GM04503 (cell line): ENCODE measurements at regions not wholly inside any gene's neighbourhood (a gene's known extent, or its start where the extent isn't known, plus 50 kb on each side); places are given as distances from the start of the nearest gene placed in this dataset.
"Not testable (repeated sequence)": the region's sequence is repeated elsewhere in the genome, so short reads cannot be mapped to it uniquely, and the experiment has no call there.

Experiments
- DNase-seq: peaks from one replicate; pipeline ENCODE4 v3.0.0-alpha.2; 2012; ENCODE audit warnings: low read depth

DNA sequence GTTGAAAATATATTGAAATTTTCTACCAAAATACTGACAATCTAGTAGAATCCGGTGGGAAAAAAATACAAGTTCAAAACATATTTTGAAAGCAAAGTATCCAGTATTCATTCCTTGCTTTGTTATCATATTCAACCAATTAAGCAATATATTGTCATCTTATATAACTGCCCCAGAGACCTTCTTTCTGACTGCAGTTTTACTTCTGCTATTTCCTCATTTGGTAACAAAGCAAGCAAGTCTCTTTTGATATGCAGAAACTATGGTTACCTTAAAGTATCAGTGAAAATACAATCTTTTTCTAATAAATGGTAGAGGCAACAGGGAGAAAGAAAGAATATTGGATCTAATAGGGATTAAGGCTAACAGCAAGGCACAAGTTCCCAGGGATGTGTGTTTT lies 663.7 kb upstream of the MEF2C start:
- DNase-seq = no peak

DNA sequence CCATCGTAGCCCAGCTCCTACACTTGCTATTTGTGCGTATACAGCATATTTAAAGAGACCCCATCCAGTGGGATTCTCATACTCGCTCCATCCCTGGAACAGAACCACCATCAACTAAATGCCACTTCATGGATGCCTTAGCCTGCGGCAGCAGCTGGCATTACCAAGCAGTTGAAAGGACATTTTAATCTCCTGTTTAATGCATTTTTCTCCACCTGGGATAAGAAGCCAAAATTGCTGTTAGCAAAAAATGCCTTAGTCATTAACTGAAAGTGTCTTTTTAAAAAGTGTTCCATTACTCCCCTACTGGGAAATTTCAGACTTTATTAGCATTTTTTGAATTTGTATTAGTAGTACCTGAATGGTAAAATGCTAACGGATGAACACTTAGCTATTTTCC lies 662.6 kb upstream of the MEF2C start:
- DNase-seq = no peak

GRCh38 chr5:89545076-89545475 lies 662.1 kb upstream of the MEF2C start:
- no peak for DNase-seq

DNA sequence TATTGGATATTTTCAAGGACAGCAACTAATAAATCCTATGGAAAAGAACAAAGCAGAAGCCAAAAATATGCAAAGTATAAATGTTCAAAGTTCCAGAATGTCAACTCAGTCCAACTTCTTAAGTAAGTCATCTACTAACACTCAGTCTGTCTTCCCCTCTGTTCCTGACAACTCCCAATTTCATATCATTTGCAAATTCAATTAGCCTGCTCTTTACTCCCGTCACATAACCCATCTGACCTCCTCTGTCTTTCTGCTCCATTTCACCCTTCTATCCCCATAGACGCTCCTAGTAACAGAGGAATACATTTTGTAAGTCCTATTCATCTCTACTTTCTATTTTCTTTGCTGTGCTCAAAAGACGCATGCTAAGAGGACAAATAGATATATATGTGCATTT lies 659.8 kb upstream of the MEF2C start:
- no peak for DNase-seq

GRCh38 chr5:89537800-89538199 lies 654.8 kb upstream of the MEF2C start:
- DNase-seq = no peak

GRCh38 chr5:89536020-89536419 lies 653.0 kb upstream of the MEF2C start:
- DNase-seq = no peak

- no peak for DNase-seq
These were observed 652.4 kb upstream of the MEF2C start for GRCh38 chr5:89535411-89535810.

DNA sequence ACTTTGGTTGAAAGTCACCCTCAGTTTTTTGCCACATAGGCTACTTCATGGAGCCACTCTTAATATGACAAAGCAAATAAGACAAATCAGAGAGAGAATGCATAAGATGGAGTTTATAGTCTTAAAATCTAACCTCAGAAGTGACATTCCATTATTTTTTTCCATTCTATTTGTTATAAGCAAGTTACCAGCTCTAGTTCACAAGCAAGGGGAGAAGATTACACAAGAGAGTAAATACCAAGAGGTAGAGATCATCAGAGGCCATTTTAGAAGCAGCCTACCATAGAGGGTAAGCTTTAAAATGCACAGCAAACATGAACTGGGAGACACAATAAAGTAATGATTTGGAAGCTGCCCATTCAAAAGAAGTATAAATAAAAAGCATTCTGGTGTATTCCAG lies 651.3 kb upstream of the MEF2C start:
- DNase-seq = peak; percentile 30

DNA sequence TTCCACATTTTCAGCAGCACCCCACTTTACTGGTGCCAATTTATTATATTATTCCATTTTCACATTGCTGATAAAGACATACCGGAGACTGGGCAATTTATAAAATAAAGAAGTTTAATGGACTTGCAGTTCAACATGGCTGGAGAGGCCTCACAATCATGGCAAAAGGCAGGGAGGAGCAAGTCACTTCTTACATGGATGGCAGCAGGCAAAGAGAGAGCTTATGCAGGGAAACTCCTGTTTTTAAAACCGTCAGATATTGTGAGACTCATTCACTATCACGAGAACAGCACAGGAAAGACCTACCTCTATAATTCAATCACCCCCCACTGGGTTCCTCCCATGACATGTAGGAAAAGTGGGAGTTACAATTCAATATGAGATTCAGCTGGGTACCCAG lies 641.8 kb upstream of the MEF2C start:
- no peak for DNase-seq

DNA sequence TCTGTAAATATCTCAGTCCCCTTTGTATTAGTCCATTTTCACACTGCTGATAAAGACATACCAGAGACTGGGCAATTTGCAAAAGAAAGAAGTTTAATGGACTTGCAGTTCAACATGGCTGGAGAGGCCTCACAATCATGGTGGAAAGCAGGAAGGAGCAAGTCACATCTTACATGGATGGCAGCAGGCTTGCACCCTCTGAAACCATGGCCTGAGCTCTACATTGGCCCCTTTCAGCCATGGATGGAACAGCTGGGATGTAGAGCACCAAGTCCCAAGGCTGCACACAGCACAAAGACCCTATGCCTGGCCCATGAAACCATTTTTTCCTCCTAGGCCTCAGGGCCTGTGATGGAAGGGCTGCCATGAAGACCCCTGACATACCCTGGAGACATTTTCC lies 640.9 kb upstream of the MEF2C start:
- DNase-seq = not testable (repeated sequence)

GRCh38 chr5:89520771-89521170 lies 637.8 kb upstream of the MEF2C start:
- no peak for DNase-seq

DNA sequence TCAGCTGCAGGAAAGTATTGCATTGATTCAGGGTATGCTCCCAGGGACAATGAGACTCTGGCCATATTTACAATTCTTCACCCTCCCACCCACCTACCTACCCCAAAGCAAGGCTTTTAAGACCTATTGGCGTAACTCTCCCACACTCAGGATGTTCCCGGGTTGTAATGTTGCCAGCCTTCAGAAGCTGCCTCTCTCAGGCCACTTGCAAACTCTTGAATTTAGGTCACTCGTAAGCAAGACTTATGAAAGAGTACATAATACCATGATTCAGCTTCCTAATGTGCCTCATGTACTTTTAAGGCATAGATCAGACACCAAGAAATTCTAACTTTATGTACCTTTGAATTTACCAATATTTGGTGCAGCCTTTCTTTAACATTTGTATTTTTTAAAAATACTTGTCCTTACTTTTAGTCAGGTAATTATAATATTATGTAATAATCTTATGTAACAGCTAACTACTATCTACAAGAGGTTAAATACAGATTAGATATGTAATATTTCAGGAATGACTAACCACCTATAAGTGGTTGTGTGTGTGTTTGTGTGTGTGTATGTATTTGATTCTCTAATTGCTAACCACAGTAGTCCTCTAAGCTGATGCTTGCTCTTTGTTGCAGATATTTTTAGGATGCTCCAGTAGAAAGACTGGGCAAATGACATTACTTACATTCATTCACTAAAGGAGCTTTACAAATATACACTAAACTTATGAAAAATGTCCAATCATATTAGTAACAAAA lies 630.5 kb upstream of the MEF2C start:
- no peak for DNase-seq

DNA sequence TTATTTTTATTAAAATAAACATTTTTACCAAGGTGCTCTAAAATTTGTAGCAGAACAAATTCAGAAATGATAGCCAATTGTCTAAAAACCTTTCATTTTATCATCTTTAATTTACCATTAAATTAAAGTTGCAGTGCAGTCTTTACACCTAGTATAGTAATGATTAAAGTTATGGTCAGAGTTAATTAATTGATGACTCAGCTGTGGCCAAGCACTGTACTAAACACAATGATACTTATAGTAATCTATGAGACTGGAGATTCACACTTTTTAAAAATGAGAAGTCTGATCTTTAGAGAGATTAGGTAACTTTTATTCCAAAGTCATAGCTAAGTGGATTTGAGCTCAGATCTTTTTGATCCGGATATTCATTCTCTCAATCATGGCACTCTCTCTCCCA lies 621.1 kb upstream of the MEF2C start:
- no peak for DNase-seq

GRCh38 chr5:89499787-89500186 lies 616.8 kb upstream of the MEF2C start:
- no peak for DNase-seq

DNA sequence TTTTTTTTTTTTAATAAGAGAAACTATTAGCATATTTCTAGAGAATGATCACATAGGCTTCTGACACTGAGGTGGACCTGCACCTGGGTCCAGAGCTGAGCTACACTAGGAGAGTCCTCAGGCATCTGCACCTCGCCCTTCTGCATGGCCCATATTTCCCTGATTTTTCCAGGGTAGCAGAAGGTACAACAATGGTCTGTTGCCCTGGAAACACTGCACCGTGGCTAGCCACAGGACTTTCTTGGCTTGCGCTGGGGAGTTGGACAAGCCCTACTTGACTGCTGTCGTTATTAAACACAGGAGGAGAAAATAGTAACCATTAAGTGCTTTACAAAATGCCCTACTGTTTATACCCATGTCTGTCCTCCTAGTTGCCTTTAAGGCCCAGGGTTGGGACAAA lies 615.7 kb upstream of the MEF2C start:
- DNase-seq = no peak

DNA sequence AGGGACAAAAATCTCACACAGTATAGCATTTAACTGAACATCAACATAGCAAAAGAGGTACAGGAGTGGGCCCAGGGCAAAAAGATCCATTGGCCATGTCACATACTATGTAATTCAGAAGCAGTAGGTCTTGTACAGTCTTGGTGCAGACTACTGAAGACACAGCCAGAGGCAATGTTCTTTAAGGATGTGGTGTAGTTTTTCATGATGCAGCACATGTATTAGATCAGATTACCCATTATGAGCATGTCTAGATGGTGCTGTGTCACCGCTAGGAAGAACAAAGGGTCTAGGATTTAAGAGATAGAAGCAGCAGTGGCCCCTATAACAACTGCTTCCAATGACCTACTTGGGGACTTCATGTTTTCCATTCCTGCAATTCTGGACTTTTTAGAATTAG lies 610.4 kb upstream of the MEF2C start:
- DNase-seq = no peak

DNA sequence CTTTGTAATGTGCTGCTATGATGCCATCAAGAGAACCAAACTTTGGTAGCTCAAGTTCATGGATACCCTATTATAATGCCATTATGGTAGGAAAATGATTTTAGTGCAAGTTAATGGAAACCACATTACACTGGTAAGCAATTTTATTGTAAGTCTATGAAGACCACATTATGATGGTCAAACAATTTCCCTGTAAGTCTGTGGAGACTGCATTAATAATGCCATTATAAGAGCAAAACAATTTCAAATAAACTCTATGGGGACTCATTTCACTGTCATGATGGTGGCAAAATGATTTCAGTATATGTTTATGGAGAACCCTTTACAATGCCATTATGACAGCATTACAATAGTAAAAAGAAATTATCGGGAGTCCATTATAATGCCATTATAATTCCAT lies 602.0 kb upstream of the MEF2C start:
- no peak for DNase-seq

DNA sequence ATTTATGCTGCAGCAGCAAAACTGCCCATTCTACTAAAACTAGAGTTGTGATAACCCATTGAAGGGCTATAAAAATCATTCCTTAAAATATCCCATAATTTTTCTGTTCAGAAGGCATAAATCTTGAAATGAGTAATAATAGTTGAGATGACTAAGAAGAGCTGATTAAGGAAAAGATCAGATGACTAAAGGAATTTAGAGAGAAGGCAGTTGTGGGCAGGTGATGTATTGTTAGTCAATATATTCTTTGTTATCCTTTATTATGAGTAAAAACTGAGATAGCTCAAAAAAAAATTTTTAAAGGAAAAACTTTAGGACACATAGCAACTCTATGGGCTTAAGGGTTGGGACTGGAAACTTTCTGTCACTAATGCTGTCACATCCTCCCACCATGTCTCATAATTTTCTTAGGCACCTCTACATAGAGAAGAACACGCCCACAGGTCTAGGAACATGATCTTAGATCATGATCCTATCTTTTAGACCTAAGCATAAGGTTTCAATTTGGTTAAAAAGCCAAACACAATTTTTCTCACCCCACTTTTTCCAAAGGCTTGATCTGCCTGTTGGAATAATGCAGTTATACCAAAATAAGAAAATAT lies 597.5 kb upstream of the MEF2C start:
- DNase-seq = no peak

DNA sequence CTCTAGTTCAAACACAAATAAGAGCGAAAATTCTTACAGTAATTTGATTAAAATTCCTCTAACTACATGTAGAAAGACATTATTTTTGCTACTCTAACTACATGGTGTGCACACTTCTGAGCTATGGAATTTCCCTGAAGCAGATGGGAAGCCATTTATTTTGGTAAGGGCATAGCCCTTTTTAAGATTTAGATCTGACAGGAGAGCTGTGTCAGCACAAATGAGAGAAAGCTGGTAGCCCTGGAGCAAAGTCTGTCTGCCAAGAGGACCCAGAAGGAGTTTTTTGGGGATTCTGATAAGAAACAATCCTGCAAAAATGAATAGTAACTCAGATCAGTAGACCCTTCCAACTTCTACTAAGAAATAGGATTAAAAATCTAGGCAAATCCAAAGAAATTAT lies 595.9 kb upstream of the MEF2C start:
- no peak for DNase-seq

- no peak for DNase-seq
These were observed 590.2 kb upstream of the MEF2C start for GRCh38 chr5:89473196-89473595.

DNA sequence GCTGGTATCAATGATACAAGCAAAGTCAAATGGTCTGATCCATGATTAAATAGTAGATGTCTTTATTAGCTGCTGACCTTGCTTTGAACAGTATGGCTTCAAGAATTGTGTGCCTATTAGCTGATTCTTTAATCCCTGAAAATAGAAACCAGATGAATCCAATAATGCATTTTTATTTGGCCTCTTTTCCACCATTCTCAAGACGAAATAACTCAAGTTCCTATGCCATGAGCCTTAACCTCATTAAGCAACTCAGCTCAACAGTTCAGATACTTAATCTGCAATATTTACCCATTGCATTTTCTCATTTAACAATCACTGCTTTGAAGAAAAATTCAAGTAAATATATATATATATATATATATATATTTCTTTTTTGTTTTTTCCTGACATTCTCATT lies 588.6 kb upstream of the MEF2C start:
- DNase-seq = peak; percentile 49

GRCh38 chr5:89471115-89471514 lies 588.1 kb upstream of the MEF2C start:
- DNase-seq = no peak

DNA sequence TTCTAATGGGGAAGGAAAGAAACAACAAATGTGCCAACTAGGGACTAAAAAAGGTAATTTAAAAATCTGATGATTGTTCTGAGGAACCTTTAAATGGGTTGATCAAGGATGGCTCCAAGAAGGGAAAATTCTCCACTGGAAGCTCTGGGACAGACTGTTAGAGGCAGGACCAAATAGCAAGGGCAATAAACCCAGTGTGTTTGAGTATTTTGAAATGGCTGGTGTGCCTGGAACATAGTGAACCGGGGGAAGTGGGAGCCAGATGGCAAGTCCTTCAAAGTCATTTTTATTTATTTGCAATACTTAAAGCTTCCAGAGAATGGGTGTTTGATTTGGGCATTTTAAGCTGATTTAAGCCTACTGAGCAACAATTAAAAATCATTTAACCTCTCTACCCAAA lies 587.7 kb upstream of the MEF2C start:
- DNase-seq = no peak

DNA sequence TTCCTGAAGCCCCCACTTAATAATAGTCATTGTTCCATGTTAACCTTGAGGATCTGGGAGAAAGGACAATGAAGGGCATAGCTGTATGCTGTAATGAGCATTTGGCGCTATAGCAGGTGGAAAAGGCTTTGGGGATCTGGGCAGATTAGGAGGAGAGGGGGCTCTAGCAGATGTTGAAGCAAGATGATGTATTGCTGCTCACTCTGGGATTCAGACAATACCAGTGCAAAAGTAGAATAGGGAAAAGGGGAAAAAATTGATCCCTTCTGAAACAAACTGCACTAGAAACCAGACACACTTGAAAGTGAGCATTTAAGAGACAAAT lies 575.3 kb upstream of the MEF2C start:
- no peak for DNase-seq
